ENCODE measurements at regions not wholly inside any gene's neighbourhood (a gene's known extent, or its start where the extent isn't known, plus 50 kb on each side); places are given as distances from the start of the nearest gene placed in this dataset.

DNA sequence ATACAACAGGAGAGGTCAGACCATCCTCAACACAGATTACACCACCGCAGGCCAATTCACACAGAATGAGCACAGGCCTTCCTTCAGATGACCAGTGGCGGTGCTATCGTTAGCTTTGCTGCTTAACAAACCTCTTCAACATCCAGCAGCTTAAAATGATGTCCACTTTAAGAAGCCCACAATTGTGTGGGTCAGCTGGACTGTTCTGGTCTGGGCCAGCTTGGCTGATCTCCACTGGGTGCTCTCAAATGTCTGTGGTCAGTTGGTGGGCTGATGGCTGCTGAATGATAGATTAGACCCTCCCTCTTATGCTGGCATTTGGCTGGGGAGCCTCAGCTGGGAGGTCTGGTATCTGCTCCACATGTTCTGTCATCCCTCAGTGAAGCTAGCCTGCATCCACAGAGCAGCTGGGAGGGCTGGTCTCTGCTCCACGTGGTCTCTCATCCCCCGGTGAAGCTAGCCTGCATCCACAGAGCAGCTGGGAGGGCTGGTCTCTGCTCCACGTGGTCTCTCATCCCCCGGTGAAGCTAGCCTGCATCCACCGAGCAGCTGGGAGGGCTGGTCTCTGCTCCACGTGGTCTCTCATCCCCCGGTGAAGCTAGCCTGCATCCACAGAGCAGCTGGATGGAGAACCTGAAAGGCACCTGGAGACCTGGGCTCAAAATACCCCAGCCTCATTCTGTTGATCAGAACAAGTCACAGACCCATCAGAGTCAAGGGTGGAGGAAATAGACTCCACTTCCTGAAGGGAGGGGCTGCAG, 203.6 kb upstream of the DIO3 start:
- Histone ChIP-seq H3K79me2 (ENCODE audit: insufficient read depth) (no peaks in the 10 kb centered on the region), H3K36me3 (replicated peaks in 1 of 2; ENCODE audit: control insufficient read depth in 1 of 2, insufficient read depth in 2 of 2, low read length in 1 of 2) (no peaks in the 10 kb centered on the region), H3K9me2 (no peaks in the 10 kb centered on the region), H3F3A (replicated peaks; ENCODE audit: insufficient read depth) (no peaks in the 10 kb centered on the region), H3K27me3 (ENCODE audit: insufficient read depth) (no peaks in the 10 kb centered on the region), H3K9me3 (no peaks in the 10 kb centered on the region), H3K4me3 (ENCODE audit: low read depth in 2 of 2, low read length in 1 of 2) (no peak overlapping the region), H3K4me2 (no peak overlapping the region), H3K9ac (no peak overlapping the region), H2AFZ (ENCODE audit: low read depth) (no peak overlapping the region), H3K4me1 (ENCODE audit: control insufficient read depth in 1 of 2, insufficient read depth in 2 of 2, low read depth in 1 of 2, low read length in 1 of 2) (no peaks in the 10 kb centered on the region), H3K27ac (ENCODE audit: low read depth in 2 of 2, low read length in 1 of 2) (no peak overlapping the region), H4K20me1 (ENCODE audit: insufficient read depth) (no peaks in the 10 kb centered on the region)
- DNase-seq: no peak
- ChIA-PET CTCF (interaction anchor here (1.1 kb wide), 1 partner anchor 80 kb away, joined by 3 read pairs; no protein-coding TSS in a partner anchor), POLR2A (no interaction called here)
- WGBS (ENCODE audit: low lambda C conversion rate): 39% methylated on average over 10 of the region's 10 CpGs
- TF ChIP-seq, protein P1, sequence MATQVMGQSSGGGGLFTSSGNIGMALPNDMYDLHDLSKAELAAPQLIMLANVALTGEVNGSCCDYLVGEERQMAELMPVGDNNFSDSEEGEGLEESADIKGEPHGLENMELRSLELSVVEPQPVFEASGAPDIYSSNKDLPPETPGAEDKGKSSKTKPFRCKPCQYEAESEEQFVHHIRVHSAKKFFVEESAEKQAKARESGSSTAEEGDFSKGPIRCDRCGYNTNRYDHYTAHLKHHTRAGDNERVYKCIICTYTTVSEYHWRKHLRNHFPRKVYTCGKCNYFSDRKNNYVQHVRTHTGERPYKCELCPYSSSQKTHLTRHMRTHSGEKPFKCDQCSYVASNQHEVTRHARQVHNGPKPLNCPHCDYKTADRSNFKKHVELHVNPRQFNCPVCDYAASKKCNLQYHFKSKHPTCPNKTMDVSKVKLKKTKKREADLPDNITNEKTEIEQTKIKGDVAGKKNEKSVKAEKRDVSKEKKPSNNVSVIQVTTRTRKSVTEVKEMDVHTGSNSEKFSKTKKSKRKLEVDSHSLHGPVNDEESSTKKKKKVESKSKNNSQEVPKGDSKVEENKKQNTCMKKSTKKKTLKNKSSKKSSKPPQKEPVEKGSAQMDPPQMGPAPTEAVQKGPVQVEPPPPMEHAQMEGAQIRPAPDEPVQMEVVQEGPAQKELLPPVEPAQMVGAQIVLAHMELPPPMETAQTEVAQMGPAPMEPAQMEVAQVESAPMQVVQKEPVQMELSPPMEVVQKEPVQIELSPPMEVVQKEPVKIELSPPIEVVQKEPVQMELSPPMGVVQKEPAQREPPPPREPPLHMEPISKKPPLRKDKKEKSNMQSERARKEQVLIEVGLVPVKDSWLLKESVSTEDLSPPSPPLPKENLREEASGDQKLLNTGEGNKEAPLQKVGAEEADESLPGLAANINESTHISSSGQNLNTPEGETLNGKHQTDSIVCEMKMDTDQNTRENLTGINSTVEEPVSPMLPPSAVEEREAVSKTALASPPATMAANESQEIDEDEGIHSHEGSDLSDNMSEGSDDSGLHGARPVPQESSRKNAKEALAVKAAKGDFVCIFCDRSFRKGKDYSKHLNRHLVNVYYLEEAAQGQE (IDR thresholded peaks at IDR 0.05; ENCODE audit: low read depth, low read length): no peak
- no peak for TF ChIP-seq GATA2 (CRISPR knock-in tag; IDR thresholded peaks at IDR 0.05)

DNA sequence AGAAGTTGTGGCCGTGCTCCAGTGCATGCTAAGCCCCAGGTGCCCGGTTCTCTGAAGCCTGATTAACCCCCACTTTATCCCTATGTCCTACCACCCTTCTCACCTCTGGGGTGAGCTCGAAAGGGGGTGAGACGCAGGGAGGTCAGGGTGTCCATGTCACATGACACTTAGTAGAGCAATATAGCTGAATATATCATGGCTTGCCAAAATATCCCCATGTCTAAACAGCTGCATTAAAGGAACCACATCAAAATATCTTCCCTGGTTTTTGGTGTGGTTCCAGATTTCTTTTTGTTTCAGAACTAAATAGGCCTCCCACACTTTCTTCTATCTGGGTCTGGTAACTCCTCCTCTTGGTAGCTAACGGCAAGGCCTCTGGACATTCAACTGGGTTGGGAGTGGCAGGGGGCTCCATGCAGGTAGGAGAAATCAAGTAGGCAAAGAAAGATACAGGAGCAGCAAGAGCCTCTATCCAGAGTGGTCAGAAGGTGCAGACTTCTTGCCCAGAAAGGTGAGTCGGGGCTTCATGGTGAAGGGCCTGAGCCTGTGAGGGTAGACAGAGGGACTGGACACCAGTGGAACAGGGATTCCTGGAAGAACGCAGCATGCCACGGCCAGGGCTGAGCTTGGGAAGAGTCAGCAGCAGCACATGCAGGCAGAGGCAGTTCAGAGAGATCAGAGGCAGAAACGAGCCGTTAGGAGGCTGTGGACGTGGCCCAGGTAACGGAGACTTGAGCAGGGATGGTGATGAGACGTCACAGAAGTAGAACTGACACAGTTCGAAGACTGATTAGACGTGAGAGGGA, 202.8 kb upstream of the DIO3 start:
- Histone ChIP-seq H2AFZ (ENCODE audit: low read depth) (no peak overlapping the region), H3K9me3 (no peaks in the 10 kb centered on the region), H3K4me2 (no peak overlapping the region), H3F3A (replicated peaks; ENCODE audit: insufficient read depth) (no peaks in the 10 kb centered on the region), H3K27ac (ENCODE audit: low read depth in 2 of 2, low read length in 1 of 2) (no peak overlapping the region), H4K20me1 (ENCODE audit: insufficient read depth) (no peaks in the 10 kb centered on the region), H3K27me3 (ENCODE audit: insufficient read depth) (no peaks in the 10 kb centered on the region), H3K36me3 (replicated peaks in 1 of 2; ENCODE audit: control insufficient read depth in 1 of 2, insufficient read depth in 2 of 2, low read length in 1 of 2) (no peaks in the 10 kb centered on the region), H3K9ac (no peak overlapping the region), H3K4me3 (ENCODE audit: low read depth in 2 of 2, low read length in 1 of 2) (no peak overlapping the region), H3K9me2 (no peaks in the 10 kb centered on the region), H3K4me1 (ENCODE audit: control insufficient read depth in 1 of 2, insufficient read depth in 2 of 2, low read depth in 1 of 2, low read length in 1 of 2) (no peaks in the 10 kb centered on the region), H3K79me2 (ENCODE audit: insufficient read depth) (no peaks in the 10 kb centered on the region)
- 29% methylated on average over 14 of the region's 15 CpGs for WGBS (ENCODE audit: low lambda C conversion rate)
- ChIA-PET POLR2A (no interaction called here), CTCF (no interaction called here)
- TF ChIP-seq, protein P2, sequence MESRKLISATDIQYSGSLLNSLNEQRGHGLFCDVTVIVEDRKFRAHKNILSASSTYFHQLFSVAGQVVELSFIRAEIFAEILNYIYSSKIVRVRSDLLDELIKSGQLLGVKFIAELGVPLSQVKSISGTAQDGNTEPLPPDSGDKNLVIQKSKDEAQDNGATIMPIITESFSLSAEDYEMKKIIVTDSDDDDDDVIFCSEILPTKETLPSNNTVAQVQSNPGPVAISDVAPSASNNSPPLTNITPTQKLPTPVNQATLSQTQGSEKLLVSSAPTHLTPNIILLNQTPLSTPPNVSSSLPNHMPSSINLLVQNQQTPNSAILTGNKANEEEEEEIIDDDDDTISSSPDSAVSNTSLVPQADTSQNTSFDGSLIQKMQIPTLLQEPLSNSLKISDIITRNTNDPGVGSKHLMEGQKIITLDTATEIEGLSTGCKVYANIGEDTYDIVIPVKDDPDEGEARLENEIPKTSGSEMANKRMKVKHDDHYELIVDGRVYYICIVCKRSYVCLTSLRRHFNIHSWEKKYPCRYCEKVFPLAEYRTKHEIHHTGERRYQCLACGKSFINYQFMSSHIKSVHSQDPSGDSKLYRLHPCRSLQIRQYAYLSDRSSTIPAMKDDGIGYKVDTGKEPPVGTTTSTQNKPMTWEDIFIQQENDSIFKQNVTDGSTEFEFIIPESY (IDR thresholded peaks at IDR 0.05; ENCODE audit: borderline replicate concordance, low read depth): no peak
- TF ChIP-seq SIN3A (IDR thresholded peaks at IDR 0.05; ENCODE audit: borderline replicate concordance, low read depth, low read length) (no peak), SMC3 (IDR thresholded peaks at IDR 0.05; ENCODE audit: low read depth, low read length) (no peak), EP300 (IDR thresholded peaks at IDR 0.05; ENCODE audit: borderline replicate concordance in 1 of 2, low read depth in 1 of 2, low read length in 1 of 2) (no peak), RAD21 (IDR thresholded peaks at IDR 0.05; ENCODE audit: low read length) (no peak), RCOR1 (IDR thresholded peaks at IDR 0.05; ENCODE audit: low read length) (no peak), FOSL2 (IDR thresholded peaks at IDR 0.05; ENCODE audit: borderline replicate concordance, low read depth) (no peak), EZH2phosphoT487 (IDR thresholded peaks at IDR 0.05; ENCODE audit: borderline replicate concordance, low read depth) (no peak), TEAD4 (IDR thresholded peaks at IDR 0.05; ENCODE audit: borderline replicate concordance, insufficient read depth) (no peak), FOXJ3 (CRISPR knock-in tag; IDR thresholded peaks at IDR 0.05) (no peak), TCF12 (IDR thresholded peaks at IDR 0.05) (no peak), GATA2 (CRISPR knock-in tag; IDR thresholded peaks at IDR 0.05) (no peak)
- TF ChIP-seq, protein P3, sequence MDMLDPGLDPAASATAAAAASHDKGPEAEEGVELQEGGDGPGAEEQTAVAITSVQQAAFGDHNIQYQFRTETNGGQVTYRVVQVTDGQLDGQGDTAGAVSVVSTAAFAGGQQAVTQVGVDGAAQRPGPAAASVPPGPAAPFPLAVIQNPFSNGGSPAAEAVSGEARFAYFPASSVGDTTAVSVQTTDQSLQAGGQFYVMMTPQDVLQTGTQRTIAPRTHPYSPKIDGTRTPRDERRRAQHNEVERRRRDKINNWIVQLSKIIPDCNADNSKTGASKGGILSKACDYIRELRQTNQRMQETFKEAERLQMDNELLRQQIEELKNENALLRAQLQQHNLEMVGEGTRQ (IDR thresholded peaks at IDR 0.05; ENCODE audit: borderline replicate concordance, low read depth, low read length): no peak
- TF ChIP-seq, protein P4, sequence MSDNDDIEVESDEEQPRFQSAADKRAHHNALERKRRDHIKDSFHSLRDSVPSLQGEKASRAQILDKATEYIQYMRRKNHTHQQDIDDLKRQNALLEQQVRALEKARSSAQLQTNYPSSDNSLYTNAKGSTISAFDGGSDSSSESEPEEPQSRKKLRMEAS (IDR thresholded peaks at IDR 0.05; ENCODE audit: low read depth): no peak
- DNase-seq: no peak

Measured in SK-N-SH (cell line).